B cell (primary cell): ENCODE measurements at regions not wholly inside any gene's neighbourhood (a gene's known extent, or its start where the extent isn't known, plus 50 kb on each side); places are given as distances from the start of the nearest gene placed in this dataset.

Experiments
- ATAC-seq: fragments of 200-7000 bp; cut with Tn5 transposase; one replicate; pipeline ENCODE4 v1.10.0; 2021; ENCODE audit warnings: low read depth, mild to moderate bottlenecking, moderate number of reproducible peaks, moderate library complexity
- CTCF ChIA-PET: fragments of 350-600 bp; sonication (Branson Sonifier 250); formaldehyde crosslinking; loops from one replicate; lab custom pipeline; 2021; ENCODE audit warnings: antibody characterized with exemption, inconsistent platforms; lab: Charles Lee
- POLR2A ChIA-PET: fragments of 350-600 bp; sonication (Branson Sonifier 250); formaldehyde crosslinking; loops from one replicate; lab custom pipeline; 2021; ENCODE audit warnings: antibody characterized with exemption; lab: Charles Lee
- DNase-seq: peaks from one replicate; pipeline ENCODE4 v3.0.0; 2013
- H2AFZ ChIP-seq: 2 replicates; pipeline ENCODE4 v1.6.1; 2012; ENCODE audit warnings: mild to moderate bottlenecking, low read depth, low read length; ENCODE audit not compliant: insufficient read depth, poor library complexity, severe bottlenecking
- H3K27ac ChIP-seq, 2 donors: 1 replicate in 1 of 2; 2 replicates in 1 of 2; pipeline ENCODE4 v1.5.1; 2012 to 2013; ENCODE audit warnings: low read length in 2 of 2, mild to moderate bottlenecking in 2 of 2, moderate library complexity in 1 of 2
- H3K27me3 ChIP-seq, 4 experiments: fragments of 200-600 bp in 1 of 4; sonication (generic) in 1 of 4; replicated peaks in 1 of 4; 1 replicate in 2 of 4; 2 replicates in 2 of 4; pipeline versions ENCODE4 v1.6.1 to v1.7.0; 2013 to 2016; ENCODE audit warnings: low read length in 3 of 4, mild to moderate bottlenecking in 2 of 4, mixed read lengths in 1 of 4, moderate library complexity in 1 of 4; ENCODE audit not compliant: insufficient read depth in 4 of 4, control insufficient read depth in 3 of 4; ENCODE audit errors: control extremely low read depth in 1 of 4
- H3K36me3 ChIP-seq, 2 experiments: replicated peaks in 1 of 2; 1 replicate in 1 of 2; 2 replicates in 1 of 2; pipeline versions ENCODE4 v1.6.1 to v1.7.1; 2013; ENCODE audit warnings: low read length in 1 of 2; ENCODE audit not compliant: insufficient read depth in 2 of 2, control insufficient read depth in 1 of 2; ENCODE audit errors: control extremely low read depth in 1 of 2, extremely low read depth in 1 of 2
- H3K4me1 ChIP-seq, 2 donors: fragments of 200-600 bp in 1 of 2; sonication (generic) in 1 of 2; 1 replicate in 1 of 2; 2 replicates in 1 of 2; pipeline versions ENCODE4 v1.5.1 to v1.6.1; 2013 to 2017; ENCODE audit warnings: low read length in 2 of 2; ENCODE audit not compliant: control insufficient read depth in 2 of 2, insufficient read depth in 2 of 2
- H3K4me2 ChIP-seq: replicated peaks from 2 replicates; pipeline ENCODE3; 2012; ENCODE audit warnings: mild to moderate bottlenecking, low read depth, low read length; ENCODE audit not compliant: poor library complexity, severe bottlenecking
- H3K4me3 ChIP-seq, 5 experiments: fragments of 200-600 bp in 1 of 5; sonication (generic) in 1 of 5; 1 replicate in 3 of 5; 2 replicates in 2 of 5; pipeline versions ENCODE4 v1.5.1 to v1.7.0; 2011 to 2016; ENCODE audit warnings: low read length in 4 of 5, mild to moderate bottlenecking in 4 of 5, low read depth in 2 of 5, control low read depth in 1 of 5, moderate library complexity in 1 of 5; ENCODE audit not compliant: insufficient read depth in 1 of 5; ENCODE audit errors: control extremely low read depth in 1 of 5, extremely low read depth in 1 of 5
- H3K79me2 ChIP-seq: fragments of 200-600 bp; sonication (generic); one replicate; pipeline ENCODE4 v1.6.0; 2016; ENCODE audit warnings: low read length; ENCODE audit not compliant: control insufficient read depth, insufficient read depth
- H3K9ac ChIP-seq: fragments of 200-600 bp; sonication (generic); 2 replicates; pipeline ENCODE4 v1.6.1; 2017; ENCODE audit warnings: mild to moderate bottlenecking, low read length, moderate library complexity
- H3K9me3 ChIP-seq, 3 donors: one replicate each; pipeline versions ENCODE4 v1.6.1 to v1.7.1; 2013; ENCODE audit warnings: low read length in 2 of 3; ENCODE audit not compliant: control insufficient read depth in 2 of 3, insufficient read depth in 1 of 3; ENCODE audit errors: control extremely low read depth in 1 of 3
- H4K20me1 ChIP-seq: 2 replicates; pipeline ENCODE4 v1.6.0; 2012; ENCODE audit warnings: mild to moderate bottlenecking, low read length; ENCODE audit not compliant: insufficient read depth, control insufficient read depth, poor library complexity, severe bottlenecking
- H3K27ac Mint-ChIP-seq: one replicate; pipeline ENCODE4 v1.8.0; 2021; ENCODE audit warnings: mixed read lengths
- H3K27me3 Mint-ChIP-seq: one replicate; pipeline ENCODE4 v1.8.0; 2021; ENCODE audit warnings: mixed read lengths
- H3K4me1 Mint-ChIP-seq: one replicate; pipeline ENCODE4 v1.8.0; 2021; ENCODE audit warnings: mixed read lengths
- H3K4me3 Mint-ChIP-seq: one replicate; pipeline ENCODE4 v1.8.0; 2021; ENCODE audit warnings: mixed read lengths
- H3K9me3 Mint-ChIP-seq: one replicate; pipeline ENCODE4 v1.8.0; 2022; ENCODE audit warnings: mixed read lengths; ENCODE audit not compliant: insufficient read depth
- CTCF ChIP-seq: fragments of 200-600 bp; IDR thresholded peaks from one replicate; pipeline ENCODE4 v1.8.0; 2022; ENCODE audit warnings: antibody characterized with exemption, mild to moderate bottlenecking
- EZH2 ChIP-seq: IDR thresholded peaks from 2 replicates; pipeline ENCODE4 v1.6.1; 2012; ENCODE audit warnings: borderline replicate concordance, low read depth, mild to moderate bottlenecking, moderate library complexity, low read length; ENCODE audit not compliant: insufficient read depth, poor library complexity, severe bottlenecking
- WGBS: methylation state at CpG from one replicate; pipeline ENCODE4 v1.1.5; 2013; ENCODE audit warnings: missing lambda C conversion rate; ENCODE audit not compliant: insufficient coverage; 5-methylcytosine and 5-hydroxymethylcytosine counted together
- intact Hi-C: fragments of 100-400 bp; cut with micrococcal nuclease; formaldehyde crosslinking; loops from one replicate; pipeline ENCODE4 v1.10.0; 2022

DNA sequence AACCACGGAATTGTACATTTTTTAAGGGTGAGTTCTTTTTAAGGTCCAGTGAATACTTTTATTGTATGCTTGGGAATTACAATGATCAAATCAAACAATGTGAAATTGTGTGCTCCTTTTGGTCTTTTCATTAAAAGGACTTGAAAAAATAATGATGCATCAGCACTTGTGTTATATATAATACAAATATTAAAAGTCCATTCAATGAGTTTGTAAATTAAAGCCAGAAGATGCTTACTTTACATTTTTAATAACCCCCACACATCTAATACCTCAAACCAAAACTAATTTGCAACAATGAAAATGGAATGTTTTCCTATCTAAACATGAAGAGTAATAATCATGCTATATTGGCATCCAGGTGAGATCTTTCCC is 369.8 kb upstream of the LCORL start:
- ChIA-PET POLR2A (no interaction called here), CTCF (no interaction called here)
- Histone ChIP-seq H3K4me2 (no peak overlapping the region), H3K9me3 (no peaks in the 10 kb centered on the region), H3K4me1 (no peaks in the 10 kb centered on the region), H3K9ac (no peak overlapping the region), H2AFZ (no peak overlapping the region), H3K36me3 (no peaks in the 10 kb centered on the region), H4K20me1 (no peaks in the 10 kb centered on the region), H3K4me3 (no peak overlapping the region), H3K79me2 (no peaks in the 10 kb centered on the region), H3K27me3 (no peaks in the 10 kb centered on the region), H3K27ac (no peak overlapping the region)
- TF ChIP-seq EZH2 (no peak), CTCF (no peak)
- no peak for ATAC-seq
- DNase-seq = no peak
- Mint-ChIP-seq H3K4me3 (no peak overlapping the region), H3K9me3 (peaks cover 2% of the 10 kb centered on the region), H3K4me1 (no peaks in the 10 kb centered on the region), H3K27me3 (peaks cover 3% of the 10 kb centered on the region), H3K27ac (no peak overlapping the region)
- no CpG with 5 or more reads among the region's 1 CpG for WGBS
- intact Hi-C loops = no loop called here

GRCh38 chr4:18390655-18391353 is 369.2 kb upstream of the LCORL start:
- ChIA-PET CTCF (no interaction called here), POLR2A (no interaction called here)
- WGBS = 74% methylated on average over 2 of the region's 4 CpGs

More at GRCh38 chr4:18390655-18391353, 369.2 kb upstream of the LCORL start:
- intact Hi-C loops = no loop called here
- no peaks in the 10 kb centered on the region for H3K36me3 ChIP-seq
- H3K79me2 ChIP-seq = no peaks in the 10 kb centered on the region
- H3K27me3 ChIP-seq = no peaks in the 10 kb centered on the region
- Mint-ChIP-seq H3K4me3 (no peak overlapping the region), H3K9me3 (peaks cover 2% of the 10 kb centered on the region), H3K27me3 (peaks cover 3% of the 10 kb centered on the region), H3K4me1 (no peaks in the 10 kb centered on the region), H3K27ac (no peak overlapping the region)
- no peak overlapping the region for H3K4me2 ChIP-seq
- no peak overlapping the region for H3K4me3 ChIP-seq
- DNase-seq = no peak
- H3K27ac ChIP-seq = no peak overlapping the region
- H3K4me1 ChIP-seq = no peaks in the 10 kb centered on the region
- no peaks in the 10 kb centered on the region for H3K9me3 ChIP-seq
- H4K20me1 ChIP-seq = no peaks in the 10 kb centered on the region
- H2AFZ ChIP-seq = no peak overlapping the region
- TF ChIP-seq CTCF = no peak
- TF ChIP-seq EZH2 = no peak
- ATAC-seq = no peak
- H3K9ac ChIP-seq = no peak overlapping the region
